ENCODE measurements at regions not wholly inside any gene's neighbourhood (a gene's known extent, or its start where the extent isn't known, plus 50 kb on each side); places are given as distances from the start of the nearest gene placed in this dataset.

DNA sequence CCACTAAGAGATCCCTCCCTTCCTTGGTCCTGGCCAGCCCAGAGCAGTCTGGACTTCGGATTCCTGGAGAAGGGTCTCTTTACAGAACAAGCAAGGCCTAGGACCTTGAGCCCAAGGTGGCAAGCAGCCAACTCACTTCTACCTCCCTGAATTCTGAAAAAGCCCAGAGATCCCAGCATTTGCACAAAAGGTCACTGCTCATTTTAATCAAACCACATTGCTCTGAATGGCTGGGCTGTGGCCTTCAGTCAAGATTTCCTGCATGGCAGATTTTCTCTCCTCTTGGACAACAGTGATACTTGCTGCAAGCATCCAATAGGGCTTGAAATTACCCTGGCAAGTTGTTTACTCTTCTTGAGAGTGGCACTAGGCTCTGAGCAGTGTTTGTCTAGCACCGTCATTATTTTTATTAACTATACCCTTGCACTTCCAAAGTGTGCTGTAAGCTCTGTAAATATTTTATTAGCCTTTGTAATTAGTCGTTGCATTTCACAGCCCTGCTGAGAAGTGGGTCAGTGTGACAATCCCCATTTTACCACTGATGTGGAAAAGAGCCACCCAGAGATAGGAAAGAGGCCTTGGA lies 274.7 kb upstream of the CTNNB1 start:
- no peaks in the 10 kb centered on the region for H3K36me3 ChIP-seq
- H3K27me3 ChIP-seq, result no peaks in the 10 kb centered on the region
- H3K9me3 ChIP-seq (ENCODE audit: low read depth), result no peaks in the 10 kb centered on the region
- TF ChIP-seq, protein P1, sequence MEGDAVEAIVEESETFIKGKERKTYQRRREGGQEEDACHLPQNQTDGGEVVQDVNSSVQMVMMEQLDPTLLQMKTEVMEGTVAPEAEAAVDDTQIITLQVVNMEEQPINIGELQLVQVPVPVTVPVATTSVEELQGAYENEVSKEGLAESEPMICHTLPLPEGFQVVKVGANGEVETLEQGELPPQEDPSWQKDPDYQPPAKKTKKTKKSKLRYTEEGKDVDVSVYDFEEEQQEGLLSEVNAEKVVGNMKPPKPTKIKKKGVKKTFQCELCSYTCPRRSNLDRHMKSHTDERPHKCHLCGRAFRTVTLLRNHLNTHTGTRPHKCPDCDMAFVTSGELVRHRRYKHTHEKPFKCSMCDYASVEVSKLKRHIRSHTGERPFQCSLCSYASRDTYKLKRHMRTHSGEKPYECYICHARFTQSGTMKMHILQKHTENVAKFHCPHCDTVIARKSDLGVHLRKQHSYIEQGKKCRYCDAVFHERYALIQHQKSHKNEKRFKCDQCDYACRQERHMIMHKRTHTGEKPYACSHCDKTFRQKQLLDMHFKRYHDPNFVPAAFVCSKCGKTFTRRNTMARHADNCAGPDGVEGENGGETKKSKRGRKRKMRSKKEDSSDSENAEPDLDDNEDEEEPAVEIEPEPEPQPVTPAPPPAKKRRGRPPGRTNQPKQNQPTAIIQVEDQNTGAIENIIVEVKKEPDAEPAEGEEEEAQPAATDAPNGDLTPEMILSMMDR (IDR thresholded peaks at IDR 0.05; ENCODE audit: low read depth, low read length), result no peak
- H3K27ac ChIP-seq, result no peak overlapping the region
- peaks cover 11% of the 10 kb centered on the region for H3K4me1 ChIP-seq (ENCODE audit: low read depth)
- DNase-seq (ENCODE audit: low read depth in 1 of 2, low spot score in 1 of 2), result no peak
- H3K4me3 ChIP-seq, result no peak overlapping the region

DNA sequence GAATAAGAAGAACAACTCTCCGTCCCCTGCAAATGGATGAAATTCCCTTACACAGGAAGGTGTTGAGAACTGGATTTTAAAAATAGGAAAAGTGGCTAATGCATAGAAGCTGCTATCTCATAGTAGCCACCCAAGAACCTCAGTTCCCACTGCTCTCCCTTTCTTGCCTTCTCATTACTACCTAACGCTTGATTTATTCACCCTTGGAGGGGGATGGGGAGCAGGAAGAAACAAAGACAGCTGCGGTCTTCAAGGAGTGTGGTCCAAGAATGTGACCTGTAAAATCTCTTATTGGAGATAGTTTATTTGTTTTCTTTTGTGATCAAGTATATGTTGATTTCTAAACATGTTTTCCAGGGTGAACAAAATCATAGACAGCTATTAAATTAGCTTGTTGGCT lies 274.1 kb upstream of the CTNNB1 start:
- TF ChIP-seq, protein P1 (IDR thresholded peaks at IDR 0.05; ENCODE audit: low read depth, low read length), result no peak
- no peak for DNase-seq (ENCODE audit: low read depth in 1 of 2, low spot score in 1 of 2)
- Histone ChIP-seq H3K36me3 (no peaks in the 10 kb centered on the region), H3K27me3 (no peaks in the 10 kb centered on the region), H3K9me3 (ENCODE audit: low read depth) (no peaks in the 10 kb centered on the region), H3K4me1 (ENCODE audit: low read depth) (peaks cover 11% of the 10 kb centered on the region), H3K27ac (no peak overlapping the region), H3K4me3 (no peak overlapping the region)

DNA sequence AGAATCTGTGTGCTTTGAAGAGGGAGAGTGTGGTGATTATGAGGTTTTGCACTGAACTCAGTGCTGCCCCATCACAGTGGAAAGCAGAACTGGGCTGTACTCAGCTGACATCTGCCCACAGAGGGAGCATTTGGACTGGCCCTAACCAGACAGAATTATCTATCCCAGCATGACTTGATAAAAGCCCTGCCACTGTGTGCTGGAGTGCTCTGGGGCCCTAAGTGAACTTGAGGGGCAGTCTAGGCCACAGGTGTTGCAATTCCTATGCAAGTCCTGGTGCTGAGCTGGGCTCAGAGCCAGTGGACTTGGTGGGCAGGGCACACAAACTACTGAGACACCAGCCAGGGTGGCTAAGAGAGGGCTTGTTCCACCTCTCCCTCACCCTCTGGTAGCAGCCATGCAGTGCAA lies 269.2 kb upstream of the CTNNB1 start:
- H3K9me3 ChIP-seq (ENCODE audit: low read depth), result no peaks in the 10 kb centered on the region
- no peaks in the 10 kb centered on the region for H3K36me3 ChIP-seq
- H3K27me3 ChIP-seq, result no peaks in the 10 kb centered on the region
- H3K4me1 ChIP-seq (ENCODE audit: low read depth), result peaks cover 4% of the 10 kb centered on the region
- no peak overlapping the region for H3K4me3 ChIP-seq
- TF ChIP-seq, protein P1 (IDR thresholded peaks at IDR 0.05; ENCODE audit: low read depth, low read length), result peak; percentile 13
- H3K27ac ChIP-seq, result no peak overlapping the region
- DNase-seq (ENCODE audit: low read depth in 1 of 2, low spot score in 1 of 2), result peak; percentile 18 to 57

DNA sequence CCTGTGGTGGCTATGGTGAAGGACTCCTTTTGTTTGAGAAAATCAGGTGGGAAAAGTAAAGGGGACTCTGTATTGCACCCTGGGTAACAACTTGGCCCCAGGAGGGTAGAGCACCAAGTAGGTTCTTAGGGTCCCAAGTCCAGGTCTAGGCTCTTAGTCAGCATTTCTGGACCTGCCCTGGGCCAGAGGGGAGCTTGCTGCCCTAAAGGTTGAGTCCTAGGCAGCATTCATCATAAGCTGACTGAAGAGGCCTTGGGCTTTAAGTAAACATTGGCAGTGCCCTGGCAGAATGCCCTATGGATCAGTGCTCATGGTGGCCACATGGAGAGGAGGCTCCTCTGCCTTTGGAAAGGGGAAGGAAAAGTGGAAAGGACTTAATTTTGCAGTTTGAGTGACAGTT lies 268.5 kb upstream of the CTNNB1 start:
- Histone ChIP-seq H3K4me1 (ENCODE audit: low read depth) (no peaks in the 10 kb centered on the region), H3K9me3 (ENCODE audit: low read depth) (no peaks in the 10 kb centered on the region), H3K27ac (no peak overlapping the region), H3K27me3 (no peaks in the 10 kb centered on the region), H3K36me3 (no peaks in the 10 kb centered on the region), H3K4me3 (no peak overlapping the region)
- TF ChIP-seq, protein P1 (IDR thresholded peaks at IDR 0.05; ENCODE audit: low read depth, low read length), result no peak
- no peak for DNase-seq (ENCODE audit: low read depth in 1 of 2, low spot score in 1 of 2)

DNA sequence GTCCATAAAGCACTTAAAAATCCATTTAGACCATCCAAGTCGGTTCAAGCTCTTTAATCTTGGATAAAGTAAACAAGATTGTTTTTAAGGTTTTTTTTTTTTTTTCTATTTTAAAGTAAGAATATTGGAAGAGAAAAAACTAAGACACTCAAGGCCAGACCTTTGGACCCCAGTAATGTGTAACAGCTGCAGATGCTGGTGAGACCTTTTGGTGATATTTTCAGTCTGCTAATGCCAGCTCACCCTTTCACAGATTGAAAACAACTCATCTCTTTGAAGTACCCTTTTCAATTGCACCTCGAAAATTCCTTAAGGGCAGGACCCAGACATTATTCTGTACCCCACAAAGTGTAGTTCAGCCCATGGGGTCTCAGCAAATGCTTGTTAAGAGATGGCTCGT lies 260.7 kb upstream of the CTNNB1 start:
- H3K9me3 ChIP-seq (ENCODE audit: low read depth), result no peaks in the 10 kb centered on the region
- peaks cover 4% of the 10 kb centered on the region for H3K4me1 ChIP-seq (ENCODE audit: low read depth)
- DNase-seq (ENCODE audit: low read depth in 1 of 2, low spot score in 1 of 2), result no peak
- H3K4me3 ChIP-seq, result no peak overlapping the region
- H3K27ac ChIP-seq, result no peak overlapping the region
- H3K36me3 ChIP-seq, result no peaks in the 10 kb centered on the region
- H3K27me3 ChIP-seq, result no peaks in the 10 kb centered on the region
- TF ChIP-seq, protein P1 (IDR thresholded peaks at IDR 0.05; ENCODE audit: low read depth, low read length), result no peak
